HEK293 (cell line): ENCODE measurements at regions not wholly inside any gene's neighbourhood (a gene's known extent, or its start where the extent isn't known, plus 50 kb on each side); places are given as distances from the start of the nearest gene placed in this dataset.

Experiments used
- REPIN1 ChIP-seq: fragments of 450-650 bp; formaldehyde crosslinking; IDR thresholded peaks from 2 replicates; pipeline ENCODE4 v1.5.1; 2017; ENCODE audit warnings: missing biosample characterization, missing genetic modification characterization, low read depth
- TCF7L2 ChIP-seq: IDR thresholded peaks from 2 replicates; pipeline ENCODE4 v1.6.1; 2011; ENCODE audit warnings: low read depth, mild to moderate bottlenecking, inconsistent platforms, low read length, moderate library complexity, borderline replicate concordance
- ZBTB7A ChIP-seq: fragments of 450-650 bp; formaldehyde crosslinking; IDR thresholded peaks from 2 replicates; pipeline ENCODE4 v1.5.1; 2016; ENCODE audit warnings: low read depth, missing biosample characterization, missing genetic modification characterization
- ZNF133 ChIP-seq: fragments of 450-650 bp; formaldehyde crosslinking; IDR thresholded peaks from 2 replicates; pipeline ENCODE4 v1.5.1; 2016; ENCODE audit warnings: missing biosample characterization, missing genetic modification characterization
- ZNF24 ChIP-seq: fragments of 450-650 bp; formaldehyde crosslinking; IDR thresholded peaks from 2 replicates; pipeline ENCODE4 v1.5.1; 2016; ENCODE audit warnings: missing biosample characterization, missing genetic modification characterization
- ZNF274 ChIP-seq, 2 experiments: fragments of 200-500 bp in 1 of 2; fragments of 450-650 bp in 1 of 2; sonication (Bioruptor generic) in 1 of 2; formaldehyde crosslinking in 1 of 2; IDR thresholded peaks; 2 replicates each; pipeline versions ENCODE4 v1.5.1 to v1.6.1; 2014 to 2016; ENCODE audit warnings: borderline replicate concordance in 1 of 2, inconsistent platforms in 1 of 2, low read length in 1 of 2, missing biosample characterization in 1 of 2, missing genetic modification characterization in 1 of 2
- ZNF335 ChIP-seq: fragments of 450-650 bp; formaldehyde crosslinking; conservative IDR thresholded peaks from 2 replicates; pipeline ENCODE4 v1.5.1; 2016; ENCODE audit warnings: missing biosample characterization, missing genetic modification characterization
- ZNF571 ChIP-seq: fragments of 450-650 bp; formaldehyde crosslinking; IDR thresholded peaks from 2 replicates; pipeline ENCODE4 v1.5.0; 2017; ENCODE audit warnings: missing biosample characterization, missing genetic modification characterization
- ZNF776 ChIP-seq: fragments of 450-650 bp; formaldehyde crosslinking; IDR thresholded peaks from 2 replicates; pipeline ENCODE4 v1.5.0; 2017; ENCODE audit warnings: missing biosample characterization, missing genetic modification characterization, borderline replicate concordance
- TF ChIP-seq, protein P1 (sequence below): fragments of 450-650 bp; formaldehyde crosslinking; IDR thresholded peaks from 2 replicates; pipeline ENCODE4 v1.5.1; 2016; ENCODE audit warnings: missing biosample characterization, missing genetic modification characterization
- TF ChIP-seq, protein P2 (sequence below): fragments of 450-650 bp; formaldehyde crosslinking; IDR thresholded peaks from 2 replicates; pipeline ENCODE4 v1.5.1; 2016; ENCODE audit warnings: missing biosample characterization, missing genetic modification characterization

DNA sequence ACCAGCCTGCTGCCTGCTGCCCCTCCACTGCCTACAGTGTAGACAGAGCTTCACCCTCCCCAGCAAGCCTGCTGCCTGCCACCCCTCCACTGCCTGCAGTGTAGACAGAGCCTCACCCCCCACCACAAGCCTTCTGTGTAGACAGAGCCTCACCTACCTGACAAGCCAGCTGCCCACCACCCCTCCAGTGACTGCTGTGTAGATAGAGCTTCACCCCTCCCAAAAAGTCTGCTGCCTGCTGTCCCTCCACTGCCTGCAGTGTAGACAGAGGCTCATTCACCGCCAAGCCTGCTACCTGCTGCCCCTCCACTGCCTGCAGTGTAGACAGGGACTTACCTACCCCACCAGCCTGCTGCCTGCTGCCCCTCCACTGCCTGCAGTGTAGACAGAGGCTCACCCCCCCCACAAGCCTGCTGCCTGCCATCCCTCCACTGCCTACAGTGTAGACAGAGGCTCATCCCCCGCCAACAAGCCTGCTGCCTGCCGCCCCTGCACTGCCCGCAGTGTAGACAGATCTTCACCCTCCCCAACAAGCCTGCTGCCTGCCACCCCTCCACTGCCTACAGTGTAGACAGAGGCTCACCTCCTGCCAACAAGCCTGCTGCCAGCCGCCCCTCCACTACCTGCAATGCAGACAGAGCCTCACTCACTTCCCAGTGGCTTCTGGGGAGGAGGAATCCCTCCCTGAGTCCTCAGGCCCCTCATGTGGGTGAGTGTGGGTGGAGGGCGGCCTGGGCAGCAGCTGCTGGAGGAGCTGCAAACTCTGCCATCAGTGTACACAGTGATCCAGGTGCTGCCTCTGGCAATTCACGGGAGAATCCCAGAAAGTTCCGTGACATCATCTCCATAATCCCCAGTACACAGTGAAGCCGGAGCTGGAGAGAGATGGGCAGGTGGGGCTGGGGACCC lies 140.9 kb downstream of the DLL1 start:
- TF ChIP-seq TCF7L2: no peak
- no peak for TF ChIP-seq ZNF133 (tag by site-specific recombination)
- no peak for TF ChIP-seq ZNF24
- TF ChIP-seq ZBTB7A (tag by site-specific recombination): no peak
- TF ChIP-seq REPIN1 (tag by site-specific recombination): no peak
- TF ChIP-seq ZNF274 (IDR thresholded peaks at IDR 0.05; ENCODE audit: low read length): no peak
- no peak for TF ChIP-seq ZNF274 (tag by site-specific recombination; IDR thresholded peaks at IDR 0.05; ENCODE audit: borderline replicate concordance)
- TF ChIP-seq, protein P1, sequence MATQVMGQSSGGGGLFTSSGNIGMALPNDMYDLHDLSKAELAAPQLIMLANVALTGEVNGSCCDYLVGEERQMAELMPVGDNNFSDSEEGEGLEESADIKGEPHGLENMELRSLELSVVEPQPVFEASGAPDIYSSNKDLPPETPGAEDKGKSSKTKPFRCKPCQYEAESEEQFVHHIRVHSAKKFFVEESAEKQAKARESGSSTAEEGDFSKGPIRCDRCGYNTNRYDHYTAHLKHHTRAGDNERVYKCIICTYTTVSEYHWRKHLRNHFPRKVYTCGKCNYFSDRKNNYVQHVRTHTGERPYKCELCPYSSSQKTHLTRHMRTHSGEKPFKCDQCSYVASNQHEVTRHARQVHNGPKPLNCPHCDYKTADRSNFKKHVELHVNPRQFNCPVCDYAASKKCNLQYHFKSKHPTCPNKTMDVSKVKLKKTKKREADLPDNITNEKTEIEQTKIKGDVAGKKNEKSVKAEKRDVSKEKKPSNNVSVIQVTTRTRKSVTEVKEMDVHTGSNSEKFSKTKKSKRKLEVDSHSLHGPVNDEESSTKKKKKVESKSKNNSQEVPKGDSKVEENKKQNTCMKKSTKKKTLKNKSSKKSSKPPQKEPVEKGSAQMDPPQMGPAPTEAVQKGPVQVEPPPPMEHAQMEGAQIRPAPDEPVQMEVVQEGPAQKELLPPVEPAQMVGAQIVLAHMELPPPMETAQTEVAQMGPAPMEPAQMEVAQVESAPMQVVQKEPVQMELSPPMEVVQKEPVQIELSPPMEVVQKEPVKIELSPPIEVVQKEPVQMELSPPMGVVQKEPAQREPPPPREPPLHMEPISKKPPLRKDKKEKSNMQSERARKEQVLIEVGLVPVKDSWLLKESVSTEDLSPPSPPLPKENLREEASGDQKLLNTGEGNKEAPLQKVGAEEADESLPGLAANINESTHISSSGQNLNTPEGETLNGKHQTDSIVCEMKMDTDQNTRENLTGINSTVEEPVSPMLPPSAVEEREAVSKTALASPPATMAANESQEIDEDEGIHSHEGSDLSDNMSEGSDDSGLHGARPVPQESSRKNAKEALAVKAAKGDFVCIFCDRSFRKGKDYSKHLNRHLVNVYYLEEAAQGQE (tag by site-specific recombination): no peak
- no peak for TF ChIP-seq ZNF335
- TF ChIP-seq, protein P2, sequence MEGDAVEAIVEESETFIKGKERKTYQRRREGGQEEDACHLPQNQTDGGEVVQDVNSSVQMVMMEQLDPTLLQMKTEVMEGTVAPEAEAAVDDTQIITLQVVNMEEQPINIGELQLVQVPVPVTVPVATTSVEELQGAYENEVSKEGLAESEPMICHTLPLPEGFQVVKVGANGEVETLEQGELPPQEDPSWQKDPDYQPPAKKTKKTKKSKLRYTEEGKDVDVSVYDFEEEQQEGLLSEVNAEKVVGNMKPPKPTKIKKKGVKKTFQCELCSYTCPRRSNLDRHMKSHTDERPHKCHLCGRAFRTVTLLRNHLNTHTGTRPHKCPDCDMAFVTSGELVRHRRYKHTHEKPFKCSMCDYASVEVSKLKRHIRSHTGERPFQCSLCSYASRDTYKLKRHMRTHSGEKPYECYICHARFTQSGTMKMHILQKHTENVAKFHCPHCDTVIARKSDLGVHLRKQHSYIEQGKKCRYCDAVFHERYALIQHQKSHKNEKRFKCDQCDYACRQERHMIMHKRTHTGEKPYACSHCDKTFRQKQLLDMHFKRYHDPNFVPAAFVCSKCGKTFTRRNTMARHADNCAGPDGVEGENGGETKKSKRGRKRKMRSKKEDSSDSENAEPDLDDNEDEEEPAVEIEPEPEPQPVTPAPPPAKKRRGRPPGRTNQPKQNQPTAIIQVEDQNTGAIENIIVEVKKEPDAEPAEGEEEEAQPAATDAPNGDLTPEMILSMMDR (tag by site-specific recombination): no peak
- TF ChIP-seq ZNF571 (tag by site-specific recombination): no peak
- no peak for TF ChIP-seq ZNF776 (tag by site-specific recombination)
